ENCODE measurements at regions not wholly inside any gene's neighbourhood (a gene's known extent, or its start where the extent isn't known, plus 50 kb on each side); places are given as distances from the start of the nearest gene placed in this dataset.

DNA sequence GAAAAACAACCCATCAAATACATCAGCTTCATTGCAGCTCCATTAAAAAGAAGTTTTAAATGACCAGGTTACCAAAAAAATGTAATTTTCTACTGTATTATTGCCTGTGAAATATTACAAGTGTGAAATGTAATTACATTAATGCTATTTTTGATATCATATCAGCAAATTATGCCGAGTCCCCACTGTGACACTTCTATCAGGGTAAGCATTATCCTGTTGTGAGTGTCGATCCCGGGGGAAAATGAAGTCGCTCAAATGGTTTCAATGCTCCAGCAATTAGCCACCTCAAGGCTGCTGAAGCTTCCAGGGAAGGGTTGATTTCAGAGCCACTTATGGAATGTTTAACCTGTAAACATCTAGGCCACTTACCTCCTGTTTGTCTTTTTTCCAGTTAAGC, 70.4 kb downstream of the RCN1 start:
- no peak for DNase-seq

DNA sequence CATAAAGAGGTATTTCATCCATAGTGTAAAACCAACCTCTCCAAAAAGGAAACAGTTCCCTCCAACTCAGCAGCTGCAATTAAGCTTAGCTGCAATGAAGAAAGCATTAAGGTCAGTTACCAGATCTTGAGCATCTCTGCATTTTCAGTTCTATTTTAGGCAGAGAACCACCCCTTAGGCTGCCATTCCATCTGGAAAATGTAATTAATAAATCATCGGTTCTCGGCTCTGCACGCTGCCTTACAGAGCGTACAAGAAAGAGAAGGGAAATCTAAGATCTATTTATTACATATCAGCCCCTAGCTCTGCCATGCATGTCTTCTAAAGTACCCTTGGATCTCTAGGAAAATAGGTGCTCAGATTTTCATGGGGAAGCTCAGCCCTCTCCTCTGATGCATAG, 71.5 kb downstream of the RCN1 start:
- DNase-seq, result no peak

DNA sequence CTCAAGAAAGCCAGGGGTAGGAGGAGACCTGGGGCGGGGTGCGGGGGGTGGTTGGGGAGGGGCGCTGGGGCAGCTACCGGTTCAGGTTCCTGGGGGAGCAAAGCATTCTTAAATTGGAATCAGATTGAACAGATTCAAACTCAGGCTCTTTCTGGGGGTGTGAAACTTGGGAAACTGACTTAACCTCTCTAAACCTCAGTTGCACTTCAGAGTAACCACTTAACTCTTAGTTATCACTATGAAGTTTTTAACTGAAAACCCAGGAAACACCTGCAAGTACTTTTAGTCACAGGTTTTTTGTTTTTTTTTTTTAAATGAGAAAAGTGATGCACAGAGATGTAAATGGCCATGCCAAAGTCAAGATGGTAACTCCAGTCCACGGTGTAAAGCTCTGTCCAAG, 72.0 kb downstream of the RCN1 start:
- no peak for DNase-seq

DNA sequence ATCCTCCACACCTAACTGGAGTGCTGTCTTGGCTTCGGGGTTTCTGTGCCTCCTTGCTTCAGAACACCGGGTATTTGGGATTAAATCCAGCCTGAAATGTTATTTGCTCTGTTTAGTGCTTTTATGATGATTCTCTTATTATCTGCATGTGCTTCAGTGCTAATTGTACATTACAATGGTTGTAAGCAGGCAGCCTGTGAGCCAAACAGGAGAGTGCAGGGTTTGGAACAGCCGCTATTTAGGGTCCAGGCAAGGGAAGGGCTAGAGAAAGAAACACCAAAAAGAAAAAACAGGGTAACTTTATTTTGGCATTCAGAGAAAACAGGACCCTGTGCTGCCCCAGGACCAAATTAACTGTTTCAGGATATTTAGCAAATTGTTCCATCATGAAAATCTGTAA, 72.7 kb downstream of the RCN1 start:
- no peak for DNase-seq

DNA sequence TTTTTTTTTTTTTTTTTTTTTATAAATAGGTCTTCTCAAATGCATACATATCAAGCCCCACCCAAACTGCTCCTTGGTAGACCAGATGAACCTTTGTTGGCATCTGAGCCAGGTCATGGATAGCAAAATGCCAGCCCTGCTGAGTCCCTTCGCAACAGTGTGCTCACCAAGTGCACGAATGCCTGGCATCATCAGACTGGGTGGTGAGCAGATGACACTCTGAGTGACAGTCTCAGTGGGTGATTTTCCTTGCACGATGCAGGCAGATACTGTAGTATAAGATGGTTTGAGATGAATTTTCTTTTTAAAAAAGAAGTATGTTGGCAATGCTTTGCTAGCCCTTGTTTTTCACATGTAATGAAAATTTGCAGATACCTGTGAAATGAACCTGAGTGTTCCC, 74.0 kb downstream of the RCN1 start:
- no peak for DNase-seq

DNA sequence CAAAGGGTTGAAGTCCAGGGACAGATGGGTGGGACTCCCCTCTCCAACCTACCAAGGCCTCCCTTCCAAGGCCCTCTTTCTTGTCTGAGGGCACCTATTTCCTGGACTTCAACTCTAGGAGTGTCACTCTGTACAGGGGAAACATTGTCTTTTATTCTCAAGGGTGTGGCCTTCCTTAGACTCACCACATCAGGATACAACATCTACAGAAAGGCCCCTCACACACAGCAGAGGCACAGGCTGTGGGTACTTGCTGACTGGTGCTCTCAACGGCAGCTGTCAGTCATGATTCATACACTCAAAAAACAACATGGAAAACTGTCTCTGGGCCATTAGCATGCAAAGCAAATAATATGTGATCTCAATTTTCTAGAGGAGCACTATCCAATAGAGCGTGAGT, 78.0 kb downstream of the RCN1 start:
- DNase-seq, result no peak

DNA sequence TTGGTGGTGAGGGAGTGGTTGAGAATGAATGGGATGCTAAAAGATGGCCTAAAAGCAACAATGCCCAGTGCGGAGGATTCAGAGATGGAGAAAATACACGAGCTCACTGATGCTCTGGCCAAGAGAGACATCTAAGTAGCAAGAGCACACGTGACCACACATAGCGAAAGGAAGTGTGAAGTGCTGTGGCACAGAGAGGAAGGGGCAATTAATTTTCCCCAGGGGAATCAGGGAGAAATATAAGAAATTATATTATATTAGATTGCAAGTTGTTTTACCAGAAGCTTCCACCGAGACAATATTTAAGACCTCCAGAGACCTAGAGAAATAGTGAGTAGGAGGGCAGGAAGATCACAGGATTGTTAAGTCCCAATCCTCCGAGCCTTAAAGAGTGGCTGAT, 80.6 kb downstream of the RCN1 start:
- no peak for DNase-seq

DNA sequence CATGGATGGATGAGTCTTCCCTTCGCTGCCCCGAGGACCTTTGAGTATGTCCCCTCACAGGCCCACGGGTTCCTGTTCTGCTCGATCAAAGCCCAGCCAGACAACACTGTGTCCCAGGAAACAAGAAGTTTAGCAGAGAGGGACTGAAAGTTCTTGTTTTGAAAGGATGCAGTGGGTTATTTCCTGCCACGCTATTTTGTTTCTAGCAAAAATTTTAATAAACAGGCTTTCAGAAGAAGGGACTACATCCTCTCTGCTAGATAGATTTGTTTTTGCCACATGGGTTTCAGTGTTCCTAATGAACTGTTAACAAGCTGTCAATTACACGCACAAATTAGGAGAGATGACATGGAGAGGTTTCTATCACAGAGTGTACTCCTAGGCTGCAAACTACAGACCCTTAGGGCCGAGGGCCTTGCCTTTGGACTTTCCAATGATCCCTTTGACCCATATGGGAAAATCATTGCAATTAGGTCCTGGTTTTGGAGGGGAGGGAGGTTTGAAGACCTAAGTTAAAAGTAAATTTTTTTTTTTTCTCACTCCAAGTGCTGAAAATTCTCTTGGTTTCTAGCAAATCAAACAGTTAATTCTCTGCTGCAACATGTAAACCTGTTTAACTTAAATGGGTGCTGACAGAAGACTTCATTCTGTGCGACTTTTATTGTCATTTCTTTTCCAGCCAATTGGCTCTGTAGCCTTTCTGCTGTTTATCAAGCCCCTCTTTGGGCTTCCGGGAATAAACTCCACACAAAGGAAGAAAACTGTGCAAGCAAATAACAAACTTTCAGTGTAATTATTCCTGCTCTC, 81.4 kb downstream of the RCN1 start:
- DNase-seq, result no peak

DNA sequence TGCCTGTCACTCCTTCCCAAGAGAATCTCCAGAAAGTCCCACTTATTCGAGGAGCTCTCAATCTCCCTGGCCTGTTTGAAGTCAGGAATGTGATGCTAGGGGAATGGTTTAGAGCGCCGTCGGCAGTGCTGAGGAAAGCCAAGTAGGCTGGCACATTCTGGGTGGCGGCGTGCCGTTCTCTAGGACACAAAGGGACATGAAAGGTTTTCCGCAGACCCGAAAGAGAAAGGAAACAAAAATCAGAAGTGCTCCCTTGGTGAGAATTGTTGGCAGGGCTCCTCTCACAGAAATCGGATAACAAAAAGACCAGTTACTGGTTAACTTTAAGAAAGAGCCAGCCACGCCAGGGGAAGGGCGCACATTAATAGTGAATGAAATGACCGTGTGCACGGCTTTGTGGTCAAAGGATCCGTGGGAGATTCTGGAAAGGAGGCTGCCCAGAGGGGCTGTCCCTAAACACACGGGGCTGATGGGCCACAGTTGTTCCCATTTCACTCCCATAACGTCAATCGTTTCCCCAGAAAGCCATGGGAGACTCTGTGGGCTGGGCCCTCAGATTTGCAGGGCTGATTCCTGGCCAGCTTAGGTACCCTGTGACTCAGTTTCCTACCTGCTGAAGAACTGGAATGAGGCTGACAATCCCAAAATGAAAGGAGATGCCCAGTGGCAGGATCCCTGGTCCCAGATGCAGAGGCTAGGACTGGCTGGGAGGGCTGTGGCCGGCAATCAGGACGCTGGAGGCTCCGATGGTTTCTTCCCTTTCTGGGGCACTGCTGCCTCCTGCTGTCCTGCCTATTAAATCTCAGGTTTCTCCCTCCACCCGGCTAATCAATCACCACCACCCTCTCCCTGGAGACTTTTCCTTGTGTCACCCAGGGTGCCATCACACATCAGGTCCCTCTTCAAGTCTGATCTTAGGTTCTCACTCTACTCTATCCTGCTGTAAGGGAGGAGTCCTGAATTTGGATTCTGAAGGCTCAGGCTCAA, 82.3 kb downstream of the RCN1 start:
- DNase-seq, result peak; percentile 33

DNA sequence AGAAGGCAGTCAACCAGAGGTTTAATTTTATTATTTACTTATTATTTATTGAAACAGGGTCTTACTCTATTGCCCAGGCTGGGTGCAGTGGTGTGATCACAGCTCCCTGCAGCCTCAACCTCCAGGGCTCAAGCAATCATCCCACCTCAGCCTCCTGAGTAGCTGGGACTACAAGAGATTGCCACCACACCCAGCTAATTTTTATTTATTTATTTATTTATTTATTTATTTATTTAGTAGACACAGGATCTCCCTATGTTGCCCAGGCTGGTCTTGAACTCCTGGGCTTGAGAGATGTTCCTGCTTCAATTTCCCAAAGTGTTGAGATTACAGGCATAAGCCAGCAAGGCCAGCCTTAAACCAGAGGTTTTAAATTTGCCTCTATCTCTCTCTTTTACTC, 83.1 kb downstream of the RCN1 start:
- DNase-seq, result no peak

DNA sequence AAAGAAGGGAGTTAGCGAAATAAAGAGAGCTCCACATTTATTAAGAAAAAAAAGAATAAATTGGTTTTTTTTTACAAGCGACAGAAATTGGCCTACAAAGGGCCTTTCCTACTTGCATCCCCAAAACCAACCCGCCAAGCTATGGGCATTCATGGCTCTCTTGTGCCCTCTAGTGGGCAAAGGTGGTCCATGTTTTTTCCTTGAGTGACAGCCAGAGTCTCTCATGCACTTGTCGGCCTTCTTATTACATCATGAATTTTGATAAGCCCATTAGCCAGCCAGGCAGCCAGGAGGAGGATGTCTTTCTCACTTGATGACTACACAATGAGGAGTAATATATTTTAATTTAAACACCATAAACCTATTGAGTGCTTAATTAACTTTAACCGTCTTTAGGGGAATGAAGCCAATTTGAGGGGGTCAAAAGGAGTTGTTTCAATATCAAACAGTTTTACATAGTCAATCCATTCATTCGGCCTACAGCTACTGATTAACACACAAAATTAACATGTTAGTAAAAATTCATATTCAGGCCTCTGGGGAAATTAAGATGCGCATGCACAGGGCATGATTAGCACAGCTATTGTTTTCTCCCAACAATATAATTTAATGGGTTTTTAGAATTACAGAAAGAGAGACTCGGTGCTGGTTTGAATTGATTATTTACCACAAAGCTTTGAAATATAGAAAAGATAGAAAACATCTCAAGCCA, 85.5 kb downstream of the RCN1 start:
- DNase-seq, result peak; percentile 78

DNA sequence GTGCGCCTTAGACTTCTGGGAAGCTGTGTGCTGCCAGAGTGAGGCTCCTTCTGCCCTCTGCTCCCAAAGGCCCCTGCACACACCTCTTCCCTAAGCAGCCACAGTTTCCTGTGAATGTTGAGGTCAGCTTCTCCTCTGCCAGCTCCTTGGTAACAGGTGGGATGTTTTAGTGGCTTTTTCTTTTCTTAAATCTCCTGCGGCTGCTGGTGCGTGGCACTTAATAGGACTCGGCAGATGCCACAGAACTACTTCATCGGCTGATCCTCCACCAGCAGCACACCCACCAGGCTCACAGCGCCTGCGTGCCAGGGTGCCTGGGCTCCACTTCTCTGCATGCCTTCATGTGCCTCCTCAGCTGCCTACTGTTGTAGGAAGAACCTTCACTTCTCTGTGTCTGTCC, 87.8 kb downstream of the RCN1 start:
- DNase-seq, result no peak

DNA sequence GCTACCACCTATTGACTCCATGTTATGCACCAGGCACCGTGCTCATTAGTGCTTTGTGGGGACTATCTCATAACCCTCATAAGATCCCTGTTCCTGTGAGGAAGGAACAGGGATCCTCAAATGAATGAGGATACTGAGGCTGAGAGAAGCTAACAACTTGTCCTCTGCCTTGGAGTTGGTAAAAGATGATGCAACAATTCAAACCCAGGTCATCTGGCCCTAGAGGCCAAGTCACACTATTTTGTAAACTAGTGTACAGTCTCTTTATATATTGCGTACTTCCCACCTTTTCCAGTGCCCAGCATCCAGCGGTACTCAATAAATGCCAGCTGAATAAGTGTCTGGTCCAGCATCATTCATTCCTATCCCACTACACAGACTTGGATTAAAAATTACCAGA, 92.6 kb downstream of the RCN1 start:
- no peak for DNase-seq

DNA sequence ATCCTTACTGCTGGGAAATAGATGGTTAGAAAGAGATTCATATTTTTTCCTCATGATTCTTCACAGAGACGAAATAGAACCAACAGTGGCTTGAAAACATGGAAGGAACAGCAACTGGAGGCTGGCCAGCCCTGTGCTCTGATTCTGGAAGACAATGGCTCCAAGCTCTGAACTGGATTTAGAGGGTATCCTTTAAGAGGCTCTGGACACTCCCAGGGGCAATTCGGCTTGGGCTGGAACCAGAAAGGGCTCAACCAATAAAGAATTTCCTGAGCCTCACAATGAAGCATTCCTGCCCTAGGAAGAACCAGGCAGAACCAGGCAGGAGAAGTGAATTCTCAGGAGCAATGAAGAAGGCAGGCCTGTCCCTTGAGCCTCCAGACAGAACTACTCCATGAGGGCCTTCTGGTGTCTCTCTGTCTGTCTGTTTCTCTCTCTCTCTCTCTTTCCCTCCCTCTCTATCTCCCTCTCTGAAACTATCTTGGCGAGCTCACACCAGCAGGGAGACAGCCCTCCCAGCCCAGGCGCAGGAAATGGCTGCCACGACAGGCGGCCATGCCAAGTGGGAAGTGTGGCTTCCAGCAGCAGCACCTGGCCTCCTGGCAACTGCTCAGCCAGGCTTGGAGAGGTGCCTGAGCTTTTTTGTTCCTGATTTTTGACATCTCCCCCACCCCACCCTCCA, 93.3 kb downstream of the RCN1 start:
- no peak for DNase-seq

DNA sequence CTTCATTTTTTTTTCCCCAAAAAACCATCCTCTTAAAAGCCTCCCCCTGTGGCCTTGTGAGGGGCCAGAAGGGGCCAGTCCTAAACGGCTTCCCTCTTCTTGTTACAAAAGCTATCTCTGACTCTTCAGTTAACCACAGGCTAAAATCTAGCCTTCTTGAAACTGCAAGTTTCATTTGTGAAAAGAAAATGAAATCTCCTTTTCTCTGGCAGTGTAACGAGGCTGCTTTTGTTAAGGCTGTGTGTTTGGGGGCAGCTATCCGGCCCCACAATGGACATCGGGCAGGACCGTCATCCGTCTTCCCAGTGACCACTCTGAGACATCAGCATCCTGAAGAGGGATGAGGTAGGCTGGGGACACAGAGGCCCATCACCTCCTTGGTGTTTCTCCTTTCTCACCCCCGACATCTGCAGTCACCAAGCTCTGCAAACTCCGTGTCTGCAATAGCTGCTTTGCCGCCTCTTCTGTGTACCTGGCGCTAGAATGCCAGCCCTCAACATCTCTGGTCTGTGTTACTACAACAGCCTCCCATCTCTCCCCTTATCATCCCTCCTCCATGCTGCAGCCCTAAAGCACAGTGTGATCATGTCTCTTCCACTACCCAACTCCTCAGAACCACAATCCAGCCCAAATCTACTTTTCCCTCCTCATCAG, 94.0 kb downstream of the RCN1 start:
- DNase-seq, result no peak

DNA sequence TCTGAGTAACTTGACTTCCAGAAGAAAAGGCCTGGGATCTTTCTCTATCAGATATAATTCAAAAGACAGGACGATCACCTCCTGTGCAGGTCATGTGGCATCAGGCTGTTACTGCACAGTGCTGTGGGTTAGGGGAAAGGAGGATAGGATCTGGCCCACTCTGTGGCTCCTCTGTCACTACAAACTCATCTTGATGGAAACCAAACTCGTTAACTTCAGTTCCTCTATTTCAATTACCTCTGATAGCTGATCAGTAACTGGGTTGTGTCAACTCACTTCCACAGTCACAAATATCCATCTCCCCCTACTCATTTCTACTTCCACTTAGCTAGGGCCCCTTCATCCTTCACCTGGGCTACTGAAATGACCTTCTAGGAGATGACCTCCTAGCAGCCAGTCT, 95.2 kb downstream of the RCN1 start:
- DNase-seq, result no peak

DNA sequence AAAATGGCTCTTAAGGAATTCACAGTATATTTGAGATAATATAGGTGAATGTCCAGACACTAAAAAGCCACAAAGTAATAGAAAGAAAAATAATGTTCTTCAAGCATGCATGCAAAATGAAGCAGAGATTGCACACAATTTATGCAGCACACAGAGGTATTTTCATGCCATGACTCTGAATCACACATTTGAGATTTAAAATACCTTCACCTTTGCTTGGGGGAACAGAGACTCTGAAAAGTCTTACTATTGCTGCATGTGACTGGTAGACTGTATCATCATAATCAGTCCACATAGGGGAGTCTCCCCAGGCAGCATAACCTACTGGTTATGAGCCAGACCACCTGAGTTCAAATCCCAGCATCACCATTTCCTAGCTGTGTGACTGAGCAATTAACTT, 96.2 kb downstream of the RCN1 start:
- no peak for DNase-seq

DNA sequence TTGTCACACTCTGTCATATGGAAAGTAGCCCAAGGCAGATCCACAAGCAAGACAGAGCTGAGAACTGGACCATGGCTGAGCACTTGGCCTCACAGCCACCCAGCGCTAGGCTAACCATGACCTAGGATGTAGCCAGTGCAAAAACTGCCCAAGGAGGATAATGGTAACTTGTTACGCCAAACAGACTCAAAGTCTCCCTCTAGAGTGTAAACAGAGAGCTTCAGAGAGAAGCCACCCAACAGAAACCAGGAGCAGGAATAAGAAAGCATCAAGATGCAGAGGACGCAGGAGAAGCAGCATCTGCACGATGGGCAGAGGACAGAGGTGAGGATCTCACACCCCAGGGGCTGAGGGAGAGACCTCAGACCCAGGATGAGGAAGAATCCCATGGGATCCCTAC, 97.9 kb downstream of the RCN1 start:
- DNase-seq, result no peak

DNA sequence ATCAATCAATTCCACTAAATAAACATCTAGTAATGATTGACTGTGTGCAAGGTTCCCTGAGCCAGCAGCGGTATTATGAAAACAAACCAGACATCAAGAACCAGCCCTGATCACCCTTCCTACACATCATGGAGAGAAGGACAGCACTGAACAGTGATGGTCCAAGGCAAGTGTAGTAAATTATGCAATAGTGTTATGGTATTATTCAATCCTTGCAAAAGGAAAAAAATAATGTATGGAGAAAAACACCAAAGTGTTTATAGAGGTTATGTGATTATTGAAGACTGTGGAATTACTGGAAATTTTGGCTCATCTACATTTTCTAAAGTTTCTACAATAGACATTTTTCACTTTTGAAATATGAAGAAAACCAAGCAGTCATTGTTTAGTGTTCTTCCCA, 105.3 kb downstream of the RCN1 start:
- no peak for DNase-seq

DNA sequence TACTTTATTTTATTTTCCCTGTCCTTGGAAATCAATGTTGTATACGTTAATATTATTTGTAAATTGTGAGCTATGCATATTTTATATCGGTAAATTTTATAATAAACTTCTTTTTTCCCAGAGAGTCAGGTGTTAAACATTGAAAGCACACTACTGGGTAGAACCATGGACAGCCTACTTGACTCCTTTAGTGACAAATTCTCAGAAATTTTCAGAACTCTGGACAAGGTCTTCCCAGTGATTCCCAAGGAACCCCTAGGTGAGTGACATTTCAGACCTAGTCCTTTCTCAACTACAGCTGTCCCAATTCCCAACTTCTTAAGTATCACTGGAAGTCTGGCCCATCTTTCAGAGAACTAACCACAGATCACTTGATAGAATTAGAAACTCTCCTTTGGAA, 107.2 kb downstream of the RCN1 start:
- DNase-seq, result no peak

DNA sequence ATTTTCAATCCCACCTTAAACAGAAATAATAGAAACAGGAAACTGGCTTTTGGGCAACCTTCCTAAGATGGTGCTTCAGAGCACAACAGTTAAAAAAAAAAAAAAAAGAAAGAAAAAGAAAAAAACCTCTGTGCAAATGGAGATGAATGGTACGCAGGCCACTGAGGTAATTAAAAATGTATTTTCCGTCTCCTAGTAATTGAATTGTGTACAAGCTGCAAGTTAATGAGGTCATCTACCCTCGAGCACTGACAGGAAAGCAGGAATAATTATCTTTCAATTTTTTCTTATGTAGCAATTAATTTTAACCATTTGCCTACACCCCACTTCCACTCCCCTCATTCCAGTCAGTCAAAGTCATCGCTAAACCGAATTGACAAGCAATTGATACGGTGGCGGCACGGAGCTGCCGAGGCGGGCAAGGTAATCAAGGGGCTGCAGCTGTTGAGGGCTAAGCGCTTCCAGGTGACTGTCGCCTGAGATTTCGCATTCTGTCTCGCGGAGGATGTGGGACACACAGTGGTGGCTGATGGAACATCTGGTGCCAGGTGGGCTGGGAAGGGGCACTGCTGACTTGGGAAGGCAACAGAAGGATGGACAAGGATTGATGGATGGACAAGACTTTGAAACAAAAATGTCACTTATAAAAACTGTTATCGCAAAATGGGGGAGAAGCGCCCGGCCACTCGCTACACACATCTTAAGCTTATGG, 109.4 kb downstream of the RCN1 start:
- DNase-seq, result no peak

DNA sequence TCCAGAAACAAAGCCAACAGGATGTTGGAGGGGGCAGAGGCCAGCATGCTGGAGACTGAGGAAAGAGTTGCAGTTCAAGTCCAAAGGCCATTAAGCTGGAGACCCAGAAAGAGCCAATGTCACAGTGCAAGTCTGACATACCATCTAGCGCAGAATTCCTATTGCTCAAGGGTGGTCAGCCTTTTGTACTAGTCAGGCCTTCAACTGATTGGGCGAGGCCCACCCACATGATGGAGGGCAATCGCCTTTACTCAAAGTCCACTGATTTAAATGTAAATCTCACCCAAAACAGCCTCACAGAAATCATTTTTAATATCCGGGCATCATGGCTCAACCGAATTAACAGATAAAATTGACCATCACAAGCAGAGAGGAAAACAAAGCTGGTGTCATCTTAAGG, 113.9 kb downstream of the RCN1 start:
- no peak for DNase-seq
